DOHH2 (cell line): ENCODE measurements at regions not wholly inside any gene's neighbourhood (a gene's known extent, or its start where the extent isn't known, plus 50 kb on each side); places are given as distances from the start of the nearest gene placed in this dataset.

Experiments used
- H3F3A ChIP-seq: fragments of 200-600 bp; sonication (generic), shearing (Covaris generic); 2 replicates; pipeline ENCODE4 v1.6.0; 2016; ENCODE audit warnings: antibody characterized with exemption, mild to moderate bottlenecking; ENCODE audit not compliant: control insufficient read depth, insufficient read depth
- H3K27ac ChIP-seq: fragments of 200-600 bp; sonication (generic); 2 replicates; pipeline ENCODE4 v1.5.1; 2014; ENCODE audit warnings: low read depth, mild to moderate bottlenecking, low read length, moderate library complexity
- H3K27me3 ChIP-seq: fragments of 200-600 bp; sonication (generic); 2 replicates; pipeline ENCODE4 v1.6.1; 2014; ENCODE audit warnings: mild to moderate bottlenecking, low read length, mixed read lengths; ENCODE audit not compliant: control insufficient read depth
- H3K36me3 ChIP-seq: fragments of 200-600 bp; sonication (generic); 2 replicates; pipeline ENCODE4 v1.6.1; 2014; ENCODE audit warnings: mild to moderate bottlenecking, low read length, moderate library complexity, mixed read lengths; ENCODE audit not compliant: control insufficient read depth
- H3K4me1 ChIP-seq: fragments of 200-600 bp; sonication (generic); 2 replicates; pipeline ENCODE4 v1.6.1; 2014; ENCODE audit warnings: mild to moderate bottlenecking, low read length, mixed read lengths; ENCODE audit not compliant: control insufficient read depth
- H3K4me2 ChIP-seq: fragments of 200-600 bp; sonication (generic); 2 replicates; pipeline ENCODE4 v1.6.0; 2014; ENCODE audit warnings: mild to moderate bottlenecking, low read length, moderate library complexity
- H3K4me3 ChIP-seq: fragments of 200-600 bp; sonication (generic); 2 replicates; pipeline ENCODE4 v1.5.1; 2014; ENCODE audit warnings: mild to moderate bottlenecking, low read length, mixed read lengths
- H3K79me2 ChIP-seq: fragments of 200-600 bp; sonication (generic); 2 replicates; pipeline ENCODE4 v1.6.1; 2014; ENCODE audit warnings: mild to moderate bottlenecking, low read length, mixed read lengths; ENCODE audit not compliant: control insufficient read depth
- H3K9me2 ChIP-seq: fragments of 200-600 bp; sonication (generic); replicated peaks from 2 replicates; pipeline ENCODE4 v1.6.1; 2014; ENCODE audit warnings: mild to moderate bottlenecking, low read length, mixed read lengths; ENCODE audit not compliant: control insufficient read depth
- H3K9me3 ChIP-seq: fragments of 200-600 bp; sonication (generic); 2 replicates; pipeline ENCODE4 v1.6.1; 2014; ENCODE audit warnings: antibody characterized with exemption, low read length, mixed read lengths; ENCODE audit not compliant: control insufficient read depth, insufficient read depth
- H4K20me1 ChIP-seq: fragments of 200-600 bp; sonication (generic); 2 replicates; pipeline ENCODE4 v1.6.0; 2014; ENCODE audit warnings: low read depth, mild to moderate bottlenecking, antibody characterized with exemption, low read length, moderate library complexity; ENCODE audit not compliant: control insufficient read depth, insufficient read depth
- EZH2phosphoT487 ChIP-seq: fragments of 200-600 bp; sonication (generic); IDR thresholded peaks from 2 replicates; pipeline ENCODE4 v1.6.1; 2017; ENCODE audit warnings: borderline replicate concordance, mild to moderate bottlenecking, antibody characterized with exemption, low read length, moderate library complexity, mixed read lengths
- TF ChIP-seq, protein P1 (sequence below): fragments of 200-600 bp; sonication (generic); IDR thresholded peaks from one replicate; pipeline ENCODE4 v1.5.1; 2014; ENCODE audit warnings: antibody characterized with exemption, mild to moderate bottlenecking, low read depth, low read length; ENCODE audit not compliant: poor library complexity, severe bottlenecking

DNA sequence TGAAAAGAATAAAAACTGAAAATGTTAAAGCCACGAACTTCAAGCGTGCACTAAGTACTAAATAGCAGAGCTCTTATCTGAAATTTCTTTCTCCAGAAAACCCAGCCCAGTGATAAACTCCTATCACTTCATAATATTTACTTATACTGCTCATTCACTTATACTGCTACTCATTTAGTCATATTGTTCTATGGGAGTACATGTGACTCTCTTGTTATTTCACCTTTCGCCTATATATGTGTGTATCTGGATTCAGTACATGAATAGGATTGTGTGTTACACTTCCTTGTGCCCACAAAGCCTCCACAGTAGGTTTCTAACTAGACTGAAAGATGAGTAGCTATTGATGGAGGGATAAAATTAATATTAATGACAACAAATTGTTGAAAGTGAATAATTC is 526.8 kb upstream of the GRAMD2B start:
- Histone ChIP-seq H3K36me3 (no peaks in the 10 kb centered on the region), H3K4me2 (no peak overlapping the region), H3K27ac (no peak overlapping the region), H3F3A (no peaks in the 10 kb centered on the region), H3K4me3 (no peak overlapping the region), H3K79me2 (no peaks in the 10 kb centered on the region), H3K4me1 (no peaks in the 10 kb centered on the region), H4K20me1 (no peaks in the 10 kb centered on the region), H3K9me3 (peaks cover 3% of the 10 kb centered on the region; the same call in 1 of the 2 replicates), H3K27me3 (no peaks in the 10 kb centered on the region), H3K9me2 (no peaks in the 10 kb centered on the region)
- TF ChIP-seq, protein P1, sequence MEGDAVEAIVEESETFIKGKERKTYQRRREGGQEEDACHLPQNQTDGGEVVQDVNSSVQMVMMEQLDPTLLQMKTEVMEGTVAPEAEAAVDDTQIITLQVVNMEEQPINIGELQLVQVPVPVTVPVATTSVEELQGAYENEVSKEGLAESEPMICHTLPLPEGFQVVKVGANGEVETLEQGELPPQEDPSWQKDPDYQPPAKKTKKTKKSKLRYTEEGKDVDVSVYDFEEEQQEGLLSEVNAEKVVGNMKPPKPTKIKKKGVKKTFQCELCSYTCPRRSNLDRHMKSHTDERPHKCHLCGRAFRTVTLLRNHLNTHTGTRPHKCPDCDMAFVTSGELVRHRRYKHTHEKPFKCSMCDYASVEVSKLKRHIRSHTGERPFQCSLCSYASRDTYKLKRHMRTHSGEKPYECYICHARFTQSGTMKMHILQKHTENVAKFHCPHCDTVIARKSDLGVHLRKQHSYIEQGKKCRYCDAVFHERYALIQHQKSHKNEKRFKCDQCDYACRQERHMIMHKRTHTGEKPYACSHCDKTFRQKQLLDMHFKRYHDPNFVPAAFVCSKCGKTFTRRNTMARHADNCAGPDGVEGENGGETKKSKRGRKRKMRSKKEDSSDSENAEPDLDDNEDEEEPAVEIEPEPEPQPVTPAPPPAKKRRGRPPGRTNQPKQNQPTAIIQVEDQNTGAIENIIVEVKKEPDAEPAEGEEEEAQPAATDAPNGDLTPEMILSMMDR = no peak
- no peak for TF ChIP-seq EZH2phosphoT487

DNA sequence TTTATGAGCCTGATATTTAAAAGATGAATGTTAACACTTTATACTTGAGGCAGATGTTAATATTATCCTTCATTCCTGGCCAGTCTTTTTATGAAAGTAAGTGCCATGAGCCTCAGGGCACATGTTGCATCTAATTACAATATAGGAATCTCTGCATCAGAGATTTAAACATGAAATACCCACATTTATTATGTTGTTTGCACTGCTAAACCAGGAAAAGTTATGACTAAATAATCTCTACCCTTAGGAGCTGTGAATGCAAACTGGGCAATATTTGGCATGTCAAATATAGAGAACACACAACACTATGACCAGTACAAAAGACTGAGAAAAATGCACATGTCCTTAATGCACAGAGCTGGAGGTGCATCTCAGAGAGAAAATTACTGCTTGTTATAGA is 526.1 kb upstream of the GRAMD2B start:
- no peaks in the 10 kb centered on the region for H4K20me1 ChIP-seq
- H3K27me3 ChIP-seq = no peaks in the 10 kb centered on the region
- peaks cover 3% of the 10 kb centered on the region; the same call in 1 of the 2 replicates for H3K9me3 ChIP-seq
- H3K4me3 ChIP-seq = no peak overlapping the region
- no peak overlapping the region for H3K27ac ChIP-seq
- no peaks in the 10 kb centered on the region for H3F3A ChIP-seq
- H3K79me2 ChIP-seq = no peaks in the 10 kb centered on the region
- TF ChIP-seq EZH2phosphoT487 = no peak
- TF ChIP-seq, protein P1 = no peak
- no peaks in the 10 kb centered on the region for H3K36me3 ChIP-seq
- no peak overlapping the region for H3K4me2 ChIP-seq
- H3K9me2 ChIP-seq = no peaks in the 10 kb centered on the region
- no peaks in the 10 kb centered on the region for H3K4me1 ChIP-seq

GRCh38 chr5:125898851-125899405 is 524.3 kb upstream of the GRAMD2B start:
- H3K4me1 ChIP-seq = no peaks in the 10 kb centered on the region
- no peaks in the 10 kb centered on the region for H3K9me2 ChIP-seq

More at GRCh38 chr5:125898851-125899405, 524.3 kb upstream of the GRAMD2B start:
- Histone ChIP-seq H3K9me3 (no peaks in the 10 kb centered on the region), H3K4me3 (no peak overlapping the region), H3K27me3 (no peaks in the 10 kb centered on the region), H3F3A (no peaks in the 10 kb centered on the region), H4K20me1 (no peaks in the 10 kb centered on the region), H3K36me3 (no peaks in the 10 kb centered on the region), H3K27ac (no peak overlapping the region), H3K4me2 (no peak overlapping the region), H3K79me2 (no peaks in the 10 kb centered on the region)
- no peak for TF ChIP-seq EZH2phosphoT487
- TF ChIP-seq, protein P1 = no peak
